HepG2 (cell line): ENCODE measurements at regions not wholly inside any gene's neighbourhood (a gene's known extent, or its start where the extent isn't known, plus 50 kb on each side); places are given as distances from the start of the nearest gene placed in this dataset.

ENCODE experiments used
- ATAC-seq: fragments of 200-7000 bp; cut with Tn5 transposase; 3 replicates; pipeline ENCODE4 v1.9.1; 2020; ENCODE audit warnings: mild to moderate bottlenecking, moderate library complexity
- BruUV-seq: library from RNA; stranded (reverse); fragments of 400-500 nt; replicated peaks from 2 replicates; lab custom pipeline; 2021; lab: Mats Ljungman, UMichigan
- CTCF ChIA-PET: fragments of 300-600 bp; formaldehyde crosslinking; extraction: SDS; loops from one replicate; lab custom pipeline; 2021; ENCODE audit warnings: low total read pairs, inconsistent platforms, low intra/inter-chr PET ratio; lab: Yijun Ruan, JAX
- POLR2A ChIA-PET: fragments of 350-600 bp; sonication (Branson Sonifier 250); formaldehyde crosslinking; loops from one replicate; lab custom pipeline; 2020; ENCODE audit warnings: antibody characterized with exemption, inconsistent platforms; lab: Yijun Ruan, JAX
- DNase-seq: peaks from one replicate; pipeline ENCODE4 v3.0.0-alpha.2; 2015; ENCODE audit warnings: low spot score
- FAIRE-seq: peaks from 3 replicates; lab custom pipeline; 2011; peaks lifted over from hg19 to GRCh38; lab: Jason Lieb, UNC
- H2AFZ ChIP-seq: one replicate; pipeline ENCODE4 v1.6.1; 2011; ENCODE audit warnings: low read length, inconsistent platforms
- H3K27ac ChIP-seq: fragments of 300-600 bp; 3 replicates; pipeline ENCODE4 v1.8.0; 2011; ENCODE audit warnings: mixed run types, mild to moderate bottlenecking, mixed read lengths, low read length, inconsistent platforms; ENCODE audit not compliant: insufficient read depth; ENCODE audit errors: extremely low read length
- H3K27me3 ChIP-seq, 2 experiments: fragments of 200-600 bp in 1 of 2; 2 replicates in 1 of 2; 3 replicates in 1 of 2; pipeline versions ENCODE4 v1.6.0 to v1.8.0; 2011; ENCODE audit warnings: low read length in 2 of 2, mild to moderate bottlenecking in 2 of 2, moderate library complexity in 2 of 2, inconsistent platforms in 1 of 2; ENCODE audit not compliant: insufficient read depth in 2 of 2, control insufficient read depth in 1 of 2
- H3K36me3 ChIP-seq, 2 experiments: fragments of 200-600 bp in 1 of 2; replicated peaks in 1 of 2; 2 replicates in 1 of 2; 3 replicates in 1 of 2; pipeline versions ENCODE4 v1.5.1 to v1.8.0; 2011; ENCODE audit warnings: low read length in 2 of 2, inconsistent platforms in 1 of 2; ENCODE audit not compliant: insufficient read depth in 2 of 2, control insufficient read depth in 1 of 2
- H3K4me1 ChIP-seq: 2 replicates; pipeline ENCODE4 v1.5.1; 2012; ENCODE audit warnings: low read length, inconsistent platforms; ENCODE audit not compliant: insufficient read depth
- H3K4me2 ChIP-seq: 2 replicates; pipeline ENCODE4 v1.6.0; 2011; ENCODE audit warnings: low read depth, low read length, inconsistent platforms
- H3K4me3 ChIP-seq, 3 experiments: fragments of 200-600 bp in 1 of 3; sonication (generic), shearing (Covaris generic) in 1 of 3; replicated peaks in 1 of 3; 2 replicates each; pipeline ENCODE4 v1.5.1; 2011 to 2016; ENCODE audit warnings: low read length in 3 of 3, inconsistent platforms in 2 of 3, low read depth in 2 of 3, mild to moderate bottlenecking in 2 of 3, control low read depth in 1 of 3, mixed read lengths in 1 of 3; ENCODE audit not compliant: insufficient read depth in 1 of 3
- H3K79me2 ChIP-seq: one replicate; pipeline ENCODE4 v1.6.1; 2011; ENCODE audit warnings: low read length, inconsistent platforms; ENCODE audit not compliant: insufficient read depth
- H3K9ac ChIP-seq: 2 replicates; pipeline ENCODE4 v1.6.0; 2011; ENCODE audit warnings: mild to moderate bottlenecking, low read depth, low read length, inconsistent platforms; ENCODE audit not compliant: insufficient read depth
- H3K9me3 ChIP-seq: 2 replicates; pipeline ENCODE4 v1.5.1; 2012; ENCODE audit warnings: mild to moderate bottlenecking, low read length
- H4K20me1 ChIP-seq: 2 replicates; pipeline ENCODE4 v1.6.0; 2011; ENCODE audit warnings: inconsistent platforms, mild to moderate bottlenecking, low read length, moderate library complexity; ENCODE audit not compliant: insufficient read depth
- ATF5 ChIP-seq: sonication (generic); formaldehyde crosslinking; IDR thresholded peaks from 2 replicates; pipeline ENCODE4 v1.4.0; 2020; ENCODE audit warnings: mild to moderate bottlenecking, low read depth, missing genetic modification reagents
- HDAC6 ChIP-seq: fragments of 200-600 bp; sonication (generic); IDR thresholded peaks from 2 replicates; pipeline ENCODE4 v1.7.0; 2017; ENCODE audit warnings: mild to moderate bottlenecking, antibody characterized with exemption, low read length, low read depth
- POLR2G ChIP-seq: fragments of 200-400 bp; formaldehyde crosslinking; IDR thresholded peaks from 2 replicates; pipeline ENCODE4 v1.6.1; 2018; ENCODE audit warnings: mild to moderate bottlenecking, low read depth, low read length, moderate library complexity
- SMYD3 ChIP-seq: sonication (generic); formaldehyde crosslinking; IDR thresholded peaks from 2 replicates; pipeline ENCODE4 v1.8.1; 2023; ENCODE audit warnings: mild to moderate bottlenecking, missing genetic modification reagents
- WGBS: methylation state at CpG from one replicate; pipeline ENCODE4 v1.1.6; 2017; ENCODE audit warnings: low lambda C conversion rate; 5-methylcytosine and 5-hydroxymethylcytosine counted together
- in situ Hi-C: cut with HindIII; loops from 2 replicates; pipeline ENCODE4 v1.10.0; 2017; ENCODE audit warnings: low pct_unique_long_range_greater_than_20kb; ENCODE audit not compliant: extremely low pct_ligation_motif_present
- intact Hi-C: fragments of 100-400 bp; cut with micrococcal nuclease; formaldehyde crosslinking; loops from one replicate; pipeline ENCODE4 v1.10.0; 2022; ENCODE audit not compliant: unreplicated experiment
- TF ChIP-seq, protein P1 (sequence below): IDR thresholded peaks from 2 replicates; pipeline ENCODE4 v1.6.1; 2012; ENCODE audit warnings: inconsistent platforms
- TF ChIP-seq, protein P2 (sequence below): sonication (generic); formaldehyde crosslinking; IDR thresholded peaks from 2 replicates; pipeline ENCODE4 v1.5.0; 2020; ENCODE audit warnings: mild to moderate bottlenecking, missing genetic modification reagents

DNA sequence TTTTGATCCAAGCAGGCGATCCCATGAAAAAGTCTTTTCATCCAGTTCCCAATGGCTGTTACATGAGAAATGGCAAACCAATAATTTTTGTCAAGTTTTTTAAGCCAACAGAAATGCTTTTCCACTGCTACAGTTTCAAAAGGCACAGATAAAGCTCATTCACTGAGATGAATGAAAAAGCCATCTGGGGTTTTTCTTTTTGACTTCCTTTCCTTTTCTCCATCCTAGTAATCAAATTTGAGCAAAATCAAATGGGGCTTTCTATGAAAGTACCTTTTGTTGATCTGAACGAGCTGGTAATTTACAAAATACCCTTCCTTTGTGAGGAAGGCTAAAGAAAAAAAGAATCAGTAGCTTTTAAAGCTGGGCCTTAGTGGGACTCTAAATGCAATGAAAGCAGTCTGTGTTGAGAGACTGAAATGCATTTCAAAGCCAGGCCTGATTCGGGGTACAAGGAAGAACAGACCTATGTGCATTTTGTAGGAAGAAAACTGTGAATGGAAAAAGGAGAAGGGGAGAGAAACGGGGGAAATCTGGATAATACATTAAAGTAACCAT lies 185.2 kb upstream of the DNAJC19 start (continued):
- TF ChIP-seq POLR2G, result no peak
- TF ChIP-seq, protein P1, sequence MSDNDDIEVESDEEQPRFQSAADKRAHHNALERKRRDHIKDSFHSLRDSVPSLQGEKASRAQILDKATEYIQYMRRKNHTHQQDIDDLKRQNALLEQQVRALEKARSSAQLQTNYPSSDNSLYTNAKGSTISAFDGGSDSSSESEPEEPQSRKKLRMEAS, result no peak
- TF ChIP-seq, protein P2, sequence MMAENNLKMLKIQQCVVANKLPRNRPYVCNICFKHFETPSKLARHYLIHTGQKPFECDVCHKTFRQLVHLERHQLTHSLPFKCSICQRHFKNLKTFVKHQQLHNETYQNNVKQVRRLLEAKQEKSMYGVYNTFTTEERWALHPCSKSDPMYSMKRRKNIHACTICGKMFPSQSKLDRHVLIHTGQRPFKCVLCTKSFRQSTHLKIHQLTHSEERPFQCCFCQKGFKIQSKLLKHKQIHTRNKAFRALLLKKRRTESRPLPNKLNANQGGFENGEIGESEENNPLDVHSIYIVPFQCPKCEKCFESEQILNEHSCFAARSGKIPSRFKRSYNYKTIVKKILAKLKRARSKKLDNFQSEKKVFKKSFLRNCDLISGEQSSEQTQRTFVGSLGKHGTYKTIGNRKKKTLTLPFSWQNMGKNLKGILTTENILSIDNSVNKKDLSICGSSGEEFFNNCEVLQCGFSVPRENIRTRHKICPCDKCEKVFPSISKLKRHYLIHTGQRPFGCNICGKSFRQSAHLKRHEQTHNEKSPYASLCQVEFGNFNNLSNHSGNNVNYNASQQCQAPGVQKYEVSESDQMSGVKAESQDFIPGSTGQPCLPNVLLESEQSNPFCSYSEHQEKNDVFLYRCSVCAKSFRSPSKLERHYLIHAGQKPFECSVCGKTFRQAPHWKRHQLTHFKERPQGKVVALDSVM (CRISPR knock-in tag), result no peak
- no peak for TF ChIP-seq SMYD3 (CRISPR knock-in tag)
- TF ChIP-seq HDAC6, result no peak

- no peak overlapping the region for H2AFZ ChIP-seq
- no peak for FAIRE-seq
- H3K9ac ChIP-seq, result no peak overlapping the region
- no peaks in the 10 kb centered on the region for H3K27me3 ChIP-seq
- no peak for TF ChIP-seq ATF5 (CRISPR knock-in tag)
- H3K9me3 ChIP-seq, result no peaks in the 10 kb centered on the region
- in situ Hi-C loops (loop anchor here (10.0 kb wide), 1 partner anchor 369 kb away; no protein-coding TSS in a partner anchor), intact Hi-C loops (loop anchor here (10.0 kb wide), 1 partner anchor 189 kb away; the partner anchor contains the start of gene DNAJC19)
- H4K20me1 ChIP-seq, result no peaks in the 10 kb centered on the region
- DNase-seq, result no peak
- CTCF ChIA-PET, result no interaction called here
- H3K36me3 ChIP-seq, result no peaks in the 10 kb centered on the region
- H3K4me2 ChIP-seq, result no peak overlapping the region
- WGBS, result 19% methylated on average over 2 of the region's 2 CpGs
- no peak overlapping the region for H3K4me3 ChIP-seq
- BruUV-seq, result no TSS peak
- no peak overlapping the region for H3K27ac ChIP-seq
- POLR2A ChIA-PET, result no interaction called here
- ATAC-seq, result no peak
- H3K79me2 ChIP-seq, result no peaks in the 10 kb centered on the region
- H3K4me1 ChIP-seq, result no peaks in the 10 kb centered on the region
Observed at GRCh38 chr3:181174022-181174421, 184.5 kb upstream of the DNAJC19 start.
